CD14-positive monocyte (primary cell): ENCODE measurements at regions not wholly inside any gene's neighbourhood (a gene's known extent, or its start where the extent isn't known, plus 50 kb on each side); places are given as distances from the start of the nearest gene placed in this dataset.

ENCODE experiments used
- DNase-seq, 3 donors: peaks; one replicate each; pipeline ENCODE4 v3.0.0-alpha.2; 2011 to 2022
- H2AFZ ChIP-seq: 2 replicates; pipeline ENCODE4 v1.6.0; 2012; ENCODE audit warnings: mild to moderate bottlenecking, low read depth, low read length, inconsistent platforms; ENCODE audit not compliant: insufficient read depth, poor library complexity, severe bottlenecking
- H3K27ac ChIP-seq, 2 donors: 1 replicate in 1 of 2; 2 replicates in 1 of 2; pipeline ENCODE4 v1.5.1; 2012 to 2013; ENCODE audit warnings: low read length in 2 of 2, control low read depth in 1 of 2, inconsistent platforms in 1 of 2, low read depth in 1 of 2, mild to moderate bottlenecking in 1 of 2
- H3K27me3 ChIP-seq, 2 donors: one replicate each; pipeline versions ENCODE4 v1.6.0 to v1.6.1; 2011 to 2013; ENCODE audit warnings: low read length in 2 of 2; ENCODE audit not compliant: control insufficient read depth in 2 of 2, insufficient read depth in 2 of 2
- H3K36me3 ChIP-seq, 2 donors: replicated peaks in 1 of 2; 1 replicate in 1 of 2; 2 replicates in 1 of 2; pipeline versions ENCODE4 v1.5.1 to v1.6.1; 2012 to 2013; ENCODE audit warnings: low read length in 2 of 2, control low read depth in 1 of 2, inconsistent platforms in 1 of 2, mild to moderate bottlenecking in 1 of 2; ENCODE audit not compliant: insufficient read depth in 2 of 2, control insufficient read depth in 1 of 2
- H3K4me1 ChIP-seq, 2 donors: 1 replicate in 1 of 2; 2 replicates in 1 of 2; pipeline versions ENCODE4 v1.5.1 to v1.6.1; 2012 to 2013; ENCODE audit warnings: low read length in 2 of 2, control low read depth in 1 of 2, inconsistent platforms in 1 of 2, mild to moderate bottlenecking in 1 of 2, moderate library complexity in 1 of 2; ENCODE audit not compliant: insufficient read depth in 2 of 2, control insufficient read depth in 1 of 2
- H3K4me2 ChIP-seq: replicated peaks from 2 replicates; pipeline ENCODE3; 2012; ENCODE audit warnings: low read length, moderate library complexity, mild to moderate bottlenecking; ENCODE audit not compliant: poor library complexity, severe bottlenecking; ENCODE audit errors: extremely low read depth
- H3K4me3 ChIP-seq, 3 experiments: fragments of 200-600 bp in 1 of 3; sonication (generic) in 1 of 3; replicated peaks in 1 of 3; 1 replicate in 2 of 3; 2 replicates in 1 of 3; pipeline ENCODE4 v1.5.1; 2011 to 2013; ENCODE audit warnings: low read length in 3 of 3, mild to moderate bottlenecking in 3 of 3, control low read depth in 2 of 3, low read depth in 2 of 3, inconsistent platforms in 1 of 3, moderate library complexity in 1 of 3
- H3K79me2 ChIP-seq: 2 replicates; pipeline ENCODE4 v1.6.0; 2012; ENCODE audit warnings: mild to moderate bottlenecking, control low read depth, inconsistent platforms, low read length, moderate library complexity; ENCODE audit not compliant: insufficient read depth
- H3K9ac ChIP-seq: 2 replicates; pipeline ENCODE4 v1.6.0; 2017; ENCODE audit warnings: low read length, mild to moderate bottlenecking; ENCODE audit not compliant: insufficient read depth, poor library complexity, severe bottlenecking
- H3K9me3 ChIP-seq, 2 donors: replicated peaks in 1 of 2; 1 replicate in 1 of 2; 2 replicates in 1 of 2; pipeline versions ENCODE4 v1.5.1 to v1.6.1; 2012 to 2013; ENCODE audit warnings: low read length in 2 of 2, control low read depth in 1 of 2; ENCODE audit not compliant: control insufficient read depth in 1 of 2, insufficient read depth in 1 of 2
- H4K20me1 ChIP-seq: 2 replicates; pipeline ENCODE4 v1.6.0; 2012; ENCODE audit warnings: mild to moderate bottlenecking, low read length, control low read depth, moderate library complexity; ENCODE audit not compliant: insufficient read depth
- H3K27ac Mint-ChIP-seq, 7 donors: one replicate each; pipeline ENCODE4 v1.8.0; 2020; ENCODE audit warnings: mild to moderate bottlenecking in 7 of 7, mixed read lengths in 7 of 7, moderate library complexity in 6 of 7, inconsistent platforms in 2 of 7
- H3K27me3 Mint-ChIP-seq, 3 donors: one replicate each; pipeline ENCODE4 v1.8.0; 2021 to 2022; ENCODE audit warnings: low read depth in 3 of 3, mild to moderate bottlenecking in 3 of 3, mixed read lengths in 3 of 3, moderate library complexity in 3 of 3, inconsistent platforms in 1 of 3
- H3K36me3 Mint-ChIP-seq, 2 donors: one replicate each; pipeline ENCODE4 v1.8.0; 2020; ENCODE audit warnings: mixed read lengths in 2 of 2, inconsistent platforms in 1 of 2, mild to moderate bottlenecking in 1 of 2
- H3K4me1 Mint-ChIP-seq: one replicate; pipeline ENCODE4 v1.8.0; 2020; ENCODE audit warnings: mild to moderate bottlenecking, mixed read lengths
- H3K4me3 Mint-ChIP-seq, 2 donors: one replicate each; pipeline ENCODE4 v1.8.0; 2020; ENCODE audit warnings: mild to moderate bottlenecking in 2 of 2, mixed read lengths in 2 of 2, moderate library complexity in 1 of 2
- H3K9me3 Mint-ChIP-seq, 7 donors: one replicate each; pipeline ENCODE4 v1.8.0; 2020 to 2022; ENCODE audit warnings: mixed read lengths in 7 of 7, mild to moderate bottlenecking in 6 of 7, moderate library complexity in 6 of 7, inconsistent platforms in 2 of 7
- WGBS: methylation state at CpG from one replicate; pipeline ENCODE4 v1.1.5; 2013; ENCODE audit warnings: missing lambda C conversion rate; ENCODE audit not compliant: insufficient coverage; 5-methylcytosine and 5-hydroxymethylcytosine counted together
- intact Hi-C, 2 donors: fragments of 100-400 bp; cut with micrococcal nuclease; formaldehyde crosslinking; loops; one replicate each; pipeline versions ENCODE4 v1.15.0 to v1.15.1; 2023
- TF ChIP-seq, protein P1 (sequence below): fragments of 200-600 bp; IDR thresholded peaks from one replicate; pipeline ENCODE4 v1.8.0; 2022; ENCODE audit warnings: antibody characterized with exemption, mild to moderate bottlenecking

DNA sequence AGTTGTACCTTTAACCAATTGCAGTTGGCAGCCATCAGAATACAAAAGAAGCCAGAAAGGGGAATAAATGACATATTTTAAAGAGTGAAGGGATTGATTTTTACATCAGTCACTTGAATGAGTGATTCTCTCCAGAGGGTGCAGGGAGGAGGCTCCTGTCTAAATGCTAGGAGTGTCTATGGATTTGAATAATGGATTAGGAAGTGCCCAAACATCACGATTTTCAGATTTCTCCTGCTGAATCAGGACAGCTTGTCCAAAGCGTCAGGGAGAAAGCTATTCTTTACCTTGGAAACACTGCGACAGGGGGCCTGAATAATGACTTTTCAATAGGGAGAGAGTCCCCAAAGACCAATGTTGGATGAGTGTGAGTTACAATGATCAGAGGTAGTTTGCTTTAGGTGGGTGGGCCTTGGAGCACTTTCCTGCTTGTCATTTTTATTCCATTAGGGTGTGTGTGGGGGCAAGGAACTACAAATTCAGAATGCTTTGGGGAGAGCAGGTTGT lies 735.5 kb downstream of the KCNA4 start:
- no peak overlapping the region for H2AFZ ChIP-seq
- intact Hi-C loops = no loop called here
- no peaks in the 10 kb centered on the region for H3K36me3 Mint-ChIP-seq

GRCh38 chr11:29280452-29280851 lies 736.4 kb downstream of the KCNA4 start:
- no peaks in the 10 kb centered on the region for H3K9me3 ChIP-seq
- peaks cover 0 to 3% (median 0%) of the 10 kb centered on the region in 3 donors for H3K27me3 Mint-ChIP-seq
- no peak overlapping the region for H3K4me2 ChIP-seq
- no peak overlapping the region for H3K27ac ChIP-seq
- no peaks in the 10 kb centered on the region for H3K36me3 Mint-ChIP-seq
- no peak overlapping the region for H2AFZ ChIP-seq
- no peak overlapping the region for H3K4me3 ChIP-seq
- H3K79me2 ChIP-seq = no peaks in the 10 kb centered on the region
- TF ChIP-seq, protein P1, sequence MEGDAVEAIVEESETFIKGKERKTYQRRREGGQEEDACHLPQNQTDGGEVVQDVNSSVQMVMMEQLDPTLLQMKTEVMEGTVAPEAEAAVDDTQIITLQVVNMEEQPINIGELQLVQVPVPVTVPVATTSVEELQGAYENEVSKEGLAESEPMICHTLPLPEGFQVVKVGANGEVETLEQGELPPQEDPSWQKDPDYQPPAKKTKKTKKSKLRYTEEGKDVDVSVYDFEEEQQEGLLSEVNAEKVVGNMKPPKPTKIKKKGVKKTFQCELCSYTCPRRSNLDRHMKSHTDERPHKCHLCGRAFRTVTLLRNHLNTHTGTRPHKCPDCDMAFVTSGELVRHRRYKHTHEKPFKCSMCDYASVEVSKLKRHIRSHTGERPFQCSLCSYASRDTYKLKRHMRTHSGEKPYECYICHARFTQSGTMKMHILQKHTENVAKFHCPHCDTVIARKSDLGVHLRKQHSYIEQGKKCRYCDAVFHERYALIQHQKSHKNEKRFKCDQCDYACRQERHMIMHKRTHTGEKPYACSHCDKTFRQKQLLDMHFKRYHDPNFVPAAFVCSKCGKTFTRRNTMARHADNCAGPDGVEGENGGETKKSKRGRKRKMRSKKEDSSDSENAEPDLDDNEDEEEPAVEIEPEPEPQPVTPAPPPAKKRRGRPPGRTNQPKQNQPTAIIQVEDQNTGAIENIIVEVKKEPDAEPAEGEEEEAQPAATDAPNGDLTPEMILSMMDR = no peak
- no peak overlapping the region for H3K4me3 Mint-ChIP-seq
- no CpG with 5 or more reads among the region's 2 CpGs for WGBS
- H3K27me3 ChIP-seq = no peaks in the 10 kb centered on the region
- H3K36me3 ChIP-seq = no peaks in the 10 kb centered on the region
- no peak for DNase-seq
- H3K9me3 Mint-ChIP-seq = peaks cover 0 to 3% (median 0%) of the 10 kb centered on the region in 7 donors
- no peak overlapping the region for H3K27ac Mint-ChIP-seq
- H3K4me1 ChIP-seq = no peaks in the 10 kb centered on the region
- H3K9ac ChIP-seq = no peak overlapping the region
- no peaks in the 10 kb centered on the region for H4K20me1 ChIP-seq
- no peaks in the 10 kb centered on the region for H3K4me1 Mint-ChIP-seq
- intact Hi-C loops = no loop called here

More for the DNA sequence above, 735.5 kb downstream of the KCNA4 start:
- no peak for DNase-seq
- no peak overlapping the region for H3K4me3 ChIP-seq
- 84% methylated on average over 3 of the region's 3 CpGs for WGBS
- H3K79me2 ChIP-seq = no peaks in the 10 kb centered on the region
- no peaks in the 10 kb centered on the region for H4K20me1 ChIP-seq
- no peaks in the 10 kb centered on the region for H3K36me3 ChIP-seq
- H3K4me3 Mint-ChIP-seq = no peak overlapping the region
- H3K4me1 Mint-ChIP-seq = no peaks in the 10 kb centered on the region
- H3K9me3 ChIP-seq = no peaks in the 10 kb centered on the region
- H3K9ac ChIP-seq = no peak overlapping the region
- TF ChIP-seq, protein P1 = no peak
- H3K27ac Mint-ChIP-seq = no peak overlapping the region
- H3K4me1 ChIP-seq = no peaks in the 10 kb centered on the region
- no peaks in the 10 kb centered on the region for H3K27me3 ChIP-seq
- no peak overlapping the region for H3K27ac ChIP-seq
- H3K9me3 Mint-ChIP-seq = peaks cover 0 to 3% (median 0%) of the 10 kb centered on the region in 7 donors
- H3K27me3 Mint-ChIP-seq = peaks cover 0 to 3% (median 0%) of the 10 kb centered on the region in 3 donors
- no peak overlapping the region for H3K4me2 ChIP-seq
